HK-2 (cell line): ENCODE measurements at regions not wholly inside any gene's neighbourhood (a gene's known extent, or its start where the extent isn't known, plus 50 kb on each side); places are given as distances from the start of the nearest gene placed in this dataset.
"Not testable (repeated sequence)": the region's sequence is repeated elsewhere in the genome, so short reads cannot be mapped to it uniquely, and the experiment has no call there.

Experiments used
- DNase-seq: peaks from one replicate; pipeline ENCODE4 v3.0.0-alpha.2; 2018; ENCODE audit not compliant: unreplicated experiment

DNA sequence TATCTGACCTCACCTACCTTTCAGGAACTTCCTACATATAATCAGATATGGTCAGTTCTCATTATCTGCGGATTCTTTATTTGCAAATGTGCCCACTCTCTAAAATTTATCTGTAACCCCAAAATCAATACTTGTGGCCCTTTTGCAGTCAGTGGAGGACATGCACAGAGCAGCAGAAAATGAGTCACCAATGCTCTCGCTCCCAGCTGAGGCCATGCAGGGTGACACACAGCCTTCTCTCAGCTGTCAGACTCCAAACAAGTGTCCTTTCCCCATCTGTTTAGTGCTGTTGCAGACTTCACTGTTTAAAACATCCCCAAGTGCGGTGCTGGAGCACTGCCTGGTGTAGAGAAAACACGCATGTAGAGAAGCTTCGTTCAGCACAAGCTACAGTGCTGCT lies 171.9 kb upstream of the SALL3 start:
- no peak for DNase-seq

DNA sequence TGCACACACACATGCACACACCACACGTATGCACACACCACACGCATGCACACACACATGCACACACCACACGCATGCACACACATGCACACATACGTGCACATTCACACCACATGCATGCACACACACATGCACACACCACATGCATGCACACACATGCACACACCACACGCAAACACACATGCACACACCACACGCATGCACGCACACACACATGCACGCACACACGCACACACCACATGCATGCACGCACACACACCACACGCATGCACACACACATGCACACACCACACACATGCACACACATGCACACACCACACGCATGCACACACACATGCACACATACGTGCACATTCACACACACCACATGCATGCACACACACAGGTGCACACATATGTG lies 169.8 kb upstream of the SALL3 start:
- DNase-seq: no peak

DNA sequence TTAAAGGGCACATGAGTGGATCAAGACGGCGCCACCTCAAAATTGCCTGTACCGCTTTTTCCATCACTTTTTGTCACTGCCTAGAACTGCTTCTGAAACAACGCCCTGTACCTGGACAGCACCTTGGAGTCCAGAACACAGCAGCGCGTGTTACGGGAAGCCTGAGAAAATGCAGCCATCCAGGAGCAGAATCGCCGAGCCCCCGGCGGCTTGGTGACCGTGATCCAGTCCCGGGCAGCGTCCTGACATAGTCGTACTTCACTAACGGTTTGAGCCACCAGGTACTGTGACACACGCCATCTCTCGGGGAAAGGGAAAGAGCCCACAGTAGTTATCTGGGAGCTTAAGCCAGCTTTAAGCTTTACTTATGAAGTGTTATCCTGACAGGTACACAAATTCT lies 168.9 kb upstream of the SALL3 start:
- no peak for DNase-seq

DNA sequence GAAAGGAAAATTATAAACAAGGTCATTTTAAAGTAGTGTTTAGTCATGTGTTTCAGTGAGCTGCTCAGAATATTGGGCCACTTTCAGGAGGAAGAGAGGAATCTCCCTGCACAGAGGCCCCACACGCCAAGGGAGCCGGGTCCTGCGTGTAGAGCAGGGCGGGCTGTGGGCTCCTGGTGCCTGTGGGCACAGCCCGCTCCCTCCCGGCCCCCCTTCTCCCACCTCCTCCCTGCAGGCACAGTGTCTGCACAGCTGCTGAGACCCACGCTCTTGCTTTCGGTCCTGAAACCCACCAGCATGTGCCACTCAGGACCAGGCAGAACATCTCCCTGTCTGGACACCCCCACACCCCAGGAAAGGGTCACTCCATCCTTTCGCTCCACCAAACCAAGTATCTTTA lies 167.6 kb upstream of the SALL3 start:
- no peak for DNase-seq

DNA sequence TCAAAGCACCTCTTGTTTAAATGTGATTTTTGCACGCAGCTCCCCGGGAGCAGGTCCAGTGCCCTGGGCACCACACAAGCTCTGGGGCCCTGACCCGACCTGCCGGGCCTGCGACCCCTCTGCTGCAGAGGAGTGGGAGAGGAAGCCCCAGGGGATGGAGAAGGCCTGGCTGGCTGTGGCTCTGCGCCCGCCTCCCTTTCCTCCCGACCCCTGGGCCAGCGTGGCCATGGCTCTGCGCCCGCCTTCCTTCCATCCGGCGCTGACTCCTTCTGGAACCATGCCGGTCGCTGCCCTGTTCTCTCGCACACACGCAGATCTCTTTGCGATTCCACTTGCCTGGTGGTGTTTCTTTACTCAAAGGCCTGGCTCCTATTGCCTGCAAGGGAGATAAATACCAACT lies 166.5 kb upstream of the SALL3 start:
- no peak for DNase-seq

DNA sequence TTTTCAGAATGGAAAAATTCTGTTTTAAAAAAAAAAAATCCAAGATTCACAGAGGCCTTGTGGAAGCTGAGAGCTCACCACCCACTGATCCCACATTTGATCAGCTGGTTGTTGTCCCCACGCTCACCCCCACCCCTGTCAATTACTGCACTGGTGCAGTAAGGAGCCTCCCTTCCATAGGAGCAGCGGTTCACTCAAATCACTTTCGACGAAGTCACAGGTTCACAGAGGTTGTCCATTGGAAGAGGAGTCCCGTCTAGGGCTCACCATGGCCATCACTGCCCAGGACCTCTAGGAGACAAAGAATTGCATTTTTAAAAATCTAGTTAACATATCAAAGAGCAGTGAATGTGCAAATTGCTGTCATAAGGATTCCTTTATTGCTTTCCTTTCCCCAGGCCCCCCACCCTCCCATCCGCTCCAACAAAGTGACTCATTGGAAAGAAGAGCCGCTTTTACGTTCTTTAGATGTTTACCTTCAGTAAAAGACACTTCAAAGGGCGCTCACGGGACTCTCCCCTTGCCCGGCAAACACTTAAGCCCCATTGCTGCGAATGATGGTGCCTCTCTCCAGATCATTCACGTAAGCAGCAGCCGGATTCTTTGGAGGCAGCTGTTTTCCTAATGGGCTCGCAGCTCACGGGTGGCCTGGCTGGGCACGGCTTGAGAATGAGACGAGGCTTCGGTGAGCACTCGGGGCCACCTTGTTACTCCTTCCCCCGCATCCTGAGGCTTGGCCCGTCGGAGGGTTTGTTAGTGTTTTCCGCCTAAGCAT lies 165.5 kb upstream of the SALL3 start:
- no peak for DNase-seq

DNA sequence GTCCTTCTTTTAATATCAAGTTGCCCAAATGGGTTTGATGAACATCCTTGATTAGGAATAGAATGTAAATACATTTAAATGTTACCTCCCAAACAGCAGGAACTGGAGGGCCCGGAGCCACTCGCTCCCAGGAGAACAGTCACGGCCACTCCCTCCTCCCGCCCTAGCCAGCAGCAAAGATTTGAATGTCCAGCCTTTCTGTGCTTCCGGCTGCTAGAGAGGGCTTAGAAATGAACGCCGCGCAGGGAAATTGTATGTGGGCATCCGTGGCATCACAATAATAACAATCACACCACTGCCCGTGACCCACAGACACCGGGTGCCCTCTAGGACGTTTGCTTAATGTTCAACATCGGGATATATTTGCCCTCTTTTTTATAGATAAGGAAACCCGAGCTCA lies 164.9 kb upstream of the SALL3 start:
- DNase-seq: no peak

DNA sequence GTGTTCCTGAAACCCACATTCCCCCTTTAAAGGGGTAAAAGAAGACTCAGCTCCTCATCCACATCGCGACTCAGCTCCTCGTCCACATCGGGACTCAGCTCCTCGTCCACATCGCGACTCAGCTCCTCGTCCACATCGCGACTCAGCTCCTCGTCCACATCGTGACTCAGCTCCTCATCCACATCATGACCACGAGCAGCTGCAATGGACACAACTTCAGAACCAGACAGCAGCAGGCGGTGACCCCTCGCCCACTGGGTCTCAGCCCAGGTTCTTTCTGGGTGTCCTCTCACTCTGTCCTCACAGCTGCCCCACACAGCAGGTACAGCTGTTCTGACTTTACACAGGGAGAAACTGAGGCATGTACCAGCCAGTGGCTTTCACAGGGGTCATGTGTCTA lies 163.5 kb upstream of the SALL3 start:
- DNase-seq: no peak

DNA sequence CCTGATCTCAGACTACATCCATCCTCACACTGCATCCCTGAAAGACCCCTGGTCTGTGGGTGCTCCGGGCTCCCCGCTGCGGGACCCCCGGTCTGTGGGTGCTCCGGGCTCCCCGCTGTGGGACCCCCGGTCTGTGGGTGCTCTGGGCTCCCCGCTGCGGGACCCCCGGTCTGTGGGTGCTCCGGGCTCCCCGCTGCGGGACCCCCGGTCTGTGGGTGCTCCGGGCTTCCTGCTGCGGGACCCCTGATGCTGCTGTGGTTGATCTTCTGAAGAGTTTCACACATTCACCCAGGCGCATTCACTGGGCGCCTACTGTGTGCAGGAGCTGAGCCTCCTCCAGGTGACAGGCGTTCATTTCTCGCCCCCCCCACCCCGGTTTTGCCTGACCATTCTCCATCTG lies 162.7 kb upstream of the SALL3 start:
- no peak for DNase-seq

DNA sequence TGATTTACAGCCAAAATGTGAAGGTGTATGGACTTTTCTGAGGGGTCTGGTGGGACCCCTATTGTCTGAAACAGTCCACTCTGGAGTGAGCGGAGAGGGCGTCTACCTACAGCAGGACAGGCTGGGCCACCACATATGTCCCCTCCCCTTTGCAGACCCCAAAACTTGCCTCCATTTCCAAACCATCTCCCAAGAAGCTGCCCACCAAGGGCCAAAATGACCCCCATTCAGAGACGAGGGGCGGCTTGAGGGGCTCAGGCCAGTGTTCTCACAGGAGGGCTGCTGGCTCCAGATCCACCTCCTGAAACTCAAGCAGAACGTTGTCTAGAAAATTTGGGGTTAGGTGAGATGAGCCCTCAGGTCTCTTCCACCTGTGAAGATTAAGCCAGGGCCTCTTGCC lies 161.1 kb upstream of the SALL3 start:
- no peak for DNase-seq

DNA sequence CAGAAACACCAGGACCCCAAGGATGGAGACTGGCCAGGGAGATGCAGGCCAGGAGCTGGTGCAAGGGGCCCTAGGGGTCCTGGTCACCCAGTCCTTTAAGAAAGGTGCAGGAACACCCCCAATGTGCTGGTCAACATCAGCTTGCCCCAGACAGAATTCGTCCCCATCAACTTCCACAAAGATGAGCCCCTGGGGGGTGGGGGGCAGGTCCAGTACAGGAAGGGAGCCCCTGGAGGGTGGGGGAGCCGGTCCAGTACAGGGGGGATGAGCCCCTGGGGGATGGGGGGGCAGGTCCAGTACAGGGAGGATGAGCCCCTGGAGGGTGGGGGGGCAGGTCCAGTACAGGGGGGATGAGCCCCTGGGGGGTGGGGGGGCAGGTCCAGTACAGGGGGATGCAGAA lies 160.7 kb upstream of the SALL3 start:
- no peak for DNase-seq

DNA sequence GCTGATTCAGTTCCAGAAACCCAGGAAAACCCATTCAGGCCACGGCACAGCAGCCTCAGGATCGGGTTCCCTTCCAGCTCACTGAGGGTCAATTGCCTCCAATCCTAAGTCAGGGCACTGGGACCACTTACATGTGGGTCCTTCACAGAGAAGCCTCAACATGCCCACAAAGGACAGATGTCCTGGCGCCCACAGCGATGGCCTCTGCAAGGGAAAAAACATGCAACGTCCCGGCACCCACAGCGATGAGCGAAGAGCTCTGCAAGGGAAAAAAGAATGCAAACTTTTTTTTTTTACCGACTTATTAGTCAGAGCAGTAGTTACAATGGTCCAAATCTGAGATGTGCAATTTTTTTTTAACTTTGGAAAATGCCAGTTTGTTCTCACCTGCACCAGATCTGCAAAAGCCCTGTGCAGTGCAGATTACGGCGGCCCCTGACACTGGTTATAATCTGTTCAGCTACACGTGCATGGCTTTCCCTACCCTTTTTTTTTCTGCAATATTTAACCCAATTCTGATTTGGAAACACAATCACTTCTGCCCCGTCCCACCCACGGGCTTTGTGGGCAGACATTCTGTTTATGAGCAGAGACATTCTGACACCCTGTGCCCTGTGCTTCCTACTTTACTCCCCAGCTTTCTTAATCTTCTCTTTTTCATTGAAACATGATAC lies 159.3 kb upstream of the SALL3 start:
- no peak for DNase-seq

DNA sequence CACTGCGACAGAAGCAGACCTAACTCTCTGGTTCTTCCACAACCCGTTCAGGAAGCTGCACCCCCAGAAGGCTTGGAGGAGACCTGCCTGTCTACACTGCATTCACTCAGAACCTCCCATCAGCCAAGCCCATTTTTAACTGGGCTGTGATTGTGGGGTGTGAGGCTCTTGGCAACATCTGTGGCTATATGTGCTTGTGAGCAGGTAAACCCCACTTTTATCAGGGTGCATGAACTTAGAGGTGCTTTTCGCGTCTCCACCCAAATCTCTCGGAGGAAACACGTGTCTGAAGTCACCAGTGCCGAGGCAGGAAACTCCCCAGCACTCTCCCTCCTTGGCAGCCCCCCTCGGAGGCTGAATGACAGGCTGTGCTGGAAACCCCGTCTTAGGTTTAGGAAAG lies 158.2 kb upstream of the SALL3 start:
- no peak for DNase-seq

DNA sequence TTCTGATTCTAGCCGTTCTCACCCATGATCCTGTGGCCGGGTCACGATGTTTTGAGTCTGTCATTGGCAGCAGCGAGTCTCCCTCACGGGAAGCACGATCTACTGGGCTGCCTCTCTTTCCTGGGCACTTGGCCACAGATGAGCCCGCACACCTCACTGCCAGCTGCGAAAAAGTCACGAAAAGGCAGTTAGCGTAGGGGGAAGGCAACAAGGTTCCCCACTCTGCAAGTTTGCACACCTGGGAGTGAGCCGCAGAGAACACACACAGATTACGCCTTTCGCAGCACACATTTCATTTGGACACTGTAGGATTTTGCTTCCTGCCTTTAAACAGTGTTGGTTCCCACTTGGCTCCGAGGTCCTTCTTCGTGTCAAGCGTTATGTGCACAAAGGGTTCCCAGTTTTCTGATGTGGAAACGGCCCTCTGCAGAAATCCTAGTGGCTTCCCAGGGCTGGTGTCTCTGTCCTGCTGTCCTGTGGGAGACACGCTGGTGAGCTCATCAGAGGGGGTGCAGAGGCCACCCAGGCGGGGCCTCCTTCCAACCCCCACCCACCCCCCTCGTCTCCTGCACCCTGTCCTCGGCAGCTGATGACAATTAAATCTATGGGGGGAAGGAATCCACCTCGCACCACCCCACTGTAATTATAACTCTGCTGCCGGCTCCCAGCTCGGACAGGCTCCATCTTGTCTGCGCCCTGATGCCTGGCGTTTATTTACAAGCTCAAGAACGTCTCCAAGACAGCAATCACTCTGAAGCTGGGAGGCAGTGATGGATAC lies 157.3 kb upstream of the SALL3 start:
- DNase-seq: no peak

DNA sequence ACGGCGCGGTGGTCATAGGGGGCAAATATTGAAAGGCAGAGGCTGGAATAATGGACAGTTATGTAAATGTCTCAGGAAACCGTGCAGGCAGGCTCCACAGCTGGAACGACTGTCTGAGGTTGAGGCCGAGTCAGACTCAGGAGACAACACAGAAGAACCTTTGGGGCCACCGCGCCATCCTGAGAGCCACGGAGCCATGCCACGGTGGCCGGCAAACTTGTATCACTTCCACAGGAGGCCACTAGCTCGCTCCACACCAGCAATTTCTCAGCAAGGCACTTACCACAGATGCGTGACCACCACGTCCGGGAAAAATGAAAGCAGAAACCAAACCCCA lies 156.7 kb upstream of the SALL3 start:
- DNase-seq: no peak

DNA sequence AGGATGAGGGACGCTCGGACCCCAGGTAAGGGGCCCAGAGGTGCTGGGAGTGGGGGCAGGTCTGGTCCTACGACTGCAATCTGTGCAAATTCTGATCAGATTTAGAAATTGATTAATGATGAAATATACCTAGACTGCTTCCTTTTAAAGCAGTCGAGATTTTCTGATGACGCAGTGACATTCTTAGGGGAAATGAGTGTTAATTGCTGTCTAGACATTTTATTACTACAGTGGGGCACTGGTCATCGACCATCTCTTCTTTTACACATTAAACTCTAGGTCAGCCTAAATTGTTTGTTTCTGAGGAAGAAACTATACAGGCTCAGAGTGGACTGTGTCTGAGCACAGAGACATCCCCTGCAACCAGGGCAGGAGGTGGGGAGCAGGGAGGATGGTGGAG lies 154.4 kb upstream of the SALL3 start:
- no peak for DNase-seq

DNA sequence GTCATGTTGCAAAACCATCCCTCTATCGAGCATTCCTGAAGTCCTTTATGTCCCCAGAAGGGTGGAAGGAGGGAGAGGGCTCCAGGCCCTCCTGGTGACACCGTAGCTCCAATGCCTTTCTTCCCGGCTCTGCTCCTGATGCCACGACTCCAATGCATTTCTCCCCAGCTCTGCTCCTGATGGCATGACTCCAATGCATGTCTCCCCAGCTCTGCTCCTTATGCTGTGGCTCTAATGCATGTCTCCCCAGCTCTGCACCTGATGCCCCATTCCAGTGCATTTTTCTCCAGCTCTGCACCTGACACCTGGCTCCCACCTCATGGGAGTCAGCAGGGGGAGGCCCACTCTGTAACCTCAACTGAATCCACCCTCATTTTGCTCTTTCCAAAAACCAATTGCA lies 153.0 kb upstream of the SALL3 start:
- no peak for DNase-seq

DNA sequence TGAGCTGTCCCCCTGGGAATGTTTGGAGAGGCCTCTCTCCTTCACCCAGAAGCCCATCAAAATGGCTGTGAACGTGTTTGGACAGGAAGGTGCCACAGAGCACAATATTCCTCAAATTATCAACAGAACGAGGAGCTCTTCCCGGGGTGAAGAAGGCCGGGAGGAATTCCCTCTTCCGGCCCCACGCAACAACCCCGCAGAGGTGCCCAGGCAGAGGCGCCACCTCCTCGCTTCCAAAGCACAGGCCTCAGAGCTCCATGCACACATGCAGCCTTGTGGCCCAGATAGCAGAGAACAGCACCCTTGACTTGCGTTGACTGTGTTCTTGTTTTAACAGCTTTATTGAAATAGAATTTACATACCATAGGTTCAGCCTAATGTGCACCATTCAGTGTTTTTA lies 152.5 kb upstream of the SALL3 start:
- no peak for DNase-seq

DNA sequence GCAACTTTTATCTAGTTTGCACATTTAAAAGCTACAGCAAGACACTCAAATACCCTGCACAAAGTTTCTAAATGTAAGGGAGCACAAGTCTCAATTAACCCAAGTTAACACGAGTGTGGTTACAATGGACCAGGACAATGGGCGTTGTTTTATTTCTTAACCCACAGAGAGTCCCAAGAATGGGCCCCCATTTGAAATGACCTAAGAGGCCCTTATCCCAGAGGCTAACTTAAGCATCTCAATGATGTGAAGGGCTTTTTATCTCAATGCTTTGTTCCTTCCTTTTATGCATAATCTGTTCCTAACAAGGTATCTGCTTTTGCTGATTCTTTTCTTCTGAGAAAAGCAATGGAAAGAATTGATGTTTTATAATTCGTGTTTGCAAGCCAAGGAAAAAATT lies 151.5 kb upstream of the SALL3 start:
- no peak for DNase-seq

DNA sequence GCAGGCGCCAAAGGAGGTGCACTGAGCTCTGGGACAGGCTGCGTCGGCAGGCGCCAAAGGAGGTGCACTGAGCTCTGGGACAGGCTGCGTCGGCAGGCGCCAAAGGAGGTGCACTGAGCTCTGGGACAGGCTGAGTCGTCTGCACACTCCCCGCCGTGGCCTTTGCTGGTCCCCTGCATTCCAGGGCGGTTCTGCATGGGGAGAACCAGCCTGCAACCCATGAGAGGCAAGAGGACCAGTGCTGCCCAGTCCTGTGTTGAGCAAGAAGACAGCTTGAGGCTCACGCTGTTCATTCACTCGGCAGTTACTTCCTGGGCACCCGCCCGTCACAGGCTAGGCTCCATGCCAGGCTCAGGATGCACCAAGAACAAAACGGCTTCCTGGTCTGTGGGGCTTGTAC lies 150.6 kb upstream of the SALL3 start:
- DNase-seq: not testable (repeated sequence)

DNA sequence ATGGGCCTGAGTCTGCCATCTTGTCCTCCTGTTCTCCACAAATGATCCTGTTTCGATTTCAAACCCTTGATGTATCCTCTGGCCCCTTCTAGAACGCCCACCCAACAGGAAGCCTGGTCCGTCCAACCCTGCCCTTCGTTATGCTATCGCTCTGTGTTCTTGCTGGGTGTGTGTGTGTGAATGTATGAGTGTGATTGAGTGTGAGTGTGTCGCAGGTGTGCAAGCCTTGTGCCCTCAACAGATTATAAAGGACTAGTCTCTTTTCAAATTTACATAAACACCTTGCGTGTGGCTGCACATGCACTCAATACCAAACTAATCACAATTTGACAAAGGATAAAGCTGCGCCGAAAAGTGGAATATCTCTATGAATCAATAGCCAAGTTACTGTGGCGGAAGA lies 149.5 kb upstream of the SALL3 start:
- DNase-seq: no peak

DNA sequence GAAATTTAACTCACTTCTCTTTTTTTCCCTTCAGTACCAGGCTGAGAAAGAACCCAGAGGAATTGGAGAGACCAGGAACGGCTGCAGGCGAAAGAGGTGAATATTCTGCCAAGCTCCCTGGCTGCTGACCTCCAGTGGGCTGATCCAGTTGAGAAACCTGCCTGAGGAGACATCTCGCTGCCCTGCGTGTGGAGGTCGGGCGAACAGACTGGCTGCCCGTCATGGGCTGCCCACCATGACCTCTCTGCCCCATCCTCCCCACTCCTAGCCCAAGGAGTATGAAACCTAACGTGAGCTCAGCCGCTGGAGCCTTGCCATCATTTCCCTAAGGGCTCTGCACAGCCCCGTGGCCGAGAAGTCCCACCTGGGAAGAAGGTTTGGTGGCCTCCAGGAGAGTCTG lies 148.8 kb upstream of the SALL3 start:
- DNase-seq: no peak

DNA sequence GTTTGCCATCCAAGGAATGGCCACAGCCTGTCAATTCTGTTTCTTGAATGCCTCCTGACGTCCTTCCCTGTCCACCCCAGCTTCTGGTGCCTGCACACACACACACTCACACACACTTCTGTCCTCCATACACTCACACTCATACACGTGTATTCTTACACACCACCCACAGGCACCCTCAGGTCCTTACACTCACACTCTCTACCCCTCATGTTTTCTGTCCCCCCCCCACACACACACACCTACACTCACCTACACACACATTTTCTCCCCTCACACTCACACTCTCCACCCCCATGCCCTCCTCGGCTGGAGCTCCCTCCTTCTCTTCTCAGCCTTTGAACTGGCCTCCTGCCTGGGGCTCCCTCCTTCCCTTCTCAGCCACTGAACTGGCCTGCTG lies 148.0 kb upstream of the SALL3 start:
- DNase-seq: no peak
